H9 (cell line): ENCODE measurements at regions not wholly inside any gene's neighbourhood (a gene's known extent, or its start where the extent isn't known, plus 50 kb on each side); places are given as distances from the start of the nearest gene placed in this dataset.

Experiments
- DNase-seq: peaks from one replicate; pipeline ENCODE4 v3.0.0-alpha.2; 2017
- H2AFZ ChIP-seq: one replicate; pipeline ENCODE4 v1.6.1; 2013; ENCODE audit warnings: mild to moderate bottlenecking, low read length, control low read depth, moderate library complexity
- H2AK5ac ChIP-seq: 2 replicates; pipeline ENCODE4 v1.6.1; 2013; ENCODE audit warnings: low read length, control low read depth, mixed read lengths; ENCODE audit not compliant: insufficient read length
- H2BK120ac ChIP-seq: one replicate; pipeline ENCODE4 v1.6.1; 2013; ENCODE audit warnings: low read depth, mild to moderate bottlenecking, low read length, control low read depth, inconsistent platforms; ENCODE audit not compliant: poor library complexity, severe bottlenecking
- H2BK12ac ChIP-seq: 2 replicates; pipeline ENCODE4 v1.6.1; 2013; ENCODE audit warnings: low read length, control low read depth, mixed read lengths, low read depth; ENCODE audit not compliant: insufficient read length
- H2BK15ac ChIP-seq: 2 replicates; pipeline ENCODE4 v1.6.1; 2013; ENCODE audit warnings: low read depth, low read length, control low read depth
- H2BK20ac ChIP-seq: one replicate; pipeline ENCODE4 v1.6.1; 2013; ENCODE audit warnings: low read depth, mild to moderate bottlenecking, low read length, control low read depth, inconsistent platforms; ENCODE audit not compliant: poor library complexity, severe bottlenecking
- H2BK5ac ChIP-seq: 2 replicates; pipeline ENCODE4 v1.6.1; 2013; ENCODE audit warnings: low read length, control low read depth, mixed read lengths; ENCODE audit not compliant: insufficient read length
- H3K14ac ChIP-seq: 2 replicates; pipeline ENCODE4 v1.6.1; 2013; ENCODE audit warnings: low read length, control low read depth; ENCODE audit not compliant: insufficient read depth
- H3K18ac ChIP-seq: 2 replicates; pipeline ENCODE4 v1.6.1; 2013; ENCODE audit warnings: low read depth, mild to moderate bottlenecking, mixed read lengths, low read length, control low read depth; ENCODE audit not compliant: insufficient read length
- H3K23ac ChIP-seq: 2 replicates; pipeline ENCODE4 v1.6.1; 2013; ENCODE audit warnings: low read length, control low read depth, mixed read lengths, low read depth; ENCODE audit not compliant: insufficient read length
- H3K23me2 ChIP-seq: 2 replicates; pipeline ENCODE4 v1.6.1; 2013; ENCODE audit warnings: low read depth, mild to moderate bottlenecking, mixed read lengths, low read length, control low read depth; ENCODE audit not compliant: insufficient read length, poor library complexity, severe bottlenecking
- H3K27ac ChIP-seq: 2 replicates; pipeline ENCODE4 v1.5.1; 2013; ENCODE audit warnings: low read length, control low read depth, mixed read lengths, low read depth; ENCODE audit not compliant: insufficient read length
- H3K27me3 ChIP-seq: 2 replicates; pipeline ENCODE4 v1.6.1; 2013; ENCODE audit warnings: low read length, control low read depth, inconsistent platforms; ENCODE audit not compliant: insufficient read depth
- H3K4ac ChIP-seq: 2 replicates; pipeline ENCODE4 v1.6.1; 2013; ENCODE audit warnings: low read depth, mild to moderate bottlenecking, control low read depth, inconsistent platforms, low read length, moderate library complexity
- H3K4me1 ChIP-seq: 2 replicates; pipeline ENCODE4 v1.6.1; 2013; ENCODE audit warnings: low read length, control low read depth, inconsistent platforms; ENCODE audit not compliant: insufficient read depth
- H3K4me2 ChIP-seq: 2 replicates; pipeline ENCODE4 v1.6.1; 2013; ENCODE audit warnings: low read length, control low read depth, mixed read lengths; ENCODE audit not compliant: insufficient read length, insufficient read depth
- H3K56ac ChIP-seq: 2 replicates; pipeline ENCODE4 v1.6.1; 2013; ENCODE audit warnings: low read depth, mild to moderate bottlenecking, mixed read lengths, low read length, control low read depth; ENCODE audit not compliant: insufficient read length
- H3K79me1 ChIP-seq: 2 replicates; pipeline ENCODE4 v1.6.1; 2013; ENCODE audit warnings: low read depth, mild to moderate bottlenecking, moderate library complexity, low read length, control low read depth, inconsistent platforms; ENCODE audit not compliant: insufficient read depth, poor library complexity, severe bottlenecking
- H3K79me2 ChIP-seq: 2 replicates; pipeline ENCODE4 v1.6.1; 2013; ENCODE audit warnings: low read length, control low read depth, inconsistent platforms; ENCODE audit not compliant: insufficient read depth
- H3K9ac ChIP-seq: 2 replicates; pipeline ENCODE4 v1.6.1; 2013; ENCODE audit warnings: low read length, control low read depth, mixed read lengths; ENCODE audit not compliant: insufficient read length; ENCODE audit errors: extremely low read depth
- H3K9me3 ChIP-seq: one replicate; pipeline ENCODE4 v1.6.1; 2013; ENCODE audit warnings: low read depth, low read length, inconsistent platforms; ENCODE audit not compliant: control insufficient read depth
- H3T11ph ChIP-seq: one replicate; pipeline ENCODE4 v1.6.1; 2013; ENCODE audit warnings: mild to moderate bottlenecking, low read length, control low read depth, inconsistent platforms
- H4K20me1 ChIP-seq: one replicate; pipeline ENCODE4 v1.6.1; 2013; ENCODE audit not compliant: control insufficient read depth, insufficient read length, insufficient read depth
- H4K5ac ChIP-seq: 2 replicates; pipeline ENCODE4 v1.6.1; 2013; ENCODE audit warnings: low read depth, mild to moderate bottlenecking, mixed read lengths, low read length, control low read depth; ENCODE audit not compliant: insufficient read length
- H4K8ac ChIP-seq: replicated peaks from 2 replicates; pipeline ENCODE4 v1.6.1; 2013; ENCODE audit warnings: low read length, control low read depth, mixed read lengths, low read depth; ENCODE audit not compliant: insufficient read length
- H4K91ac ChIP-seq: 2 replicates; pipeline ENCODE4 v1.6.1; 2013; ENCODE audit warnings: low read depth, mild to moderate bottlenecking, moderate library complexity, mixed read lengths, low read length, control low read depth; ENCODE audit not compliant: insufficient read length
- H3K27ac Mint-ChIP-seq, 3 experiments: 2 replicates in 2 of 3; 3 replicates in 1 of 3; pipeline ENCODE4 v1.8.0; 2020 to 2021; ENCODE audit warnings: mixed read lengths in 3 of 3, mild to moderate bottlenecking in 1 of 3, moderate library complexity in 1 of 3
- H3K27me3 Mint-ChIP-seq: 2 replicates; pipeline ENCODE4 v1.8.0; 2021; ENCODE audit warnings: low read depth, mild to moderate bottlenecking, moderate library complexity, mixed read lengths
- H3K36me3 Mint-ChIP-seq, 3 experiments: 2 replicates in 2 of 3; 3 replicates in 1 of 3; pipeline ENCODE4 v1.8.0; 2020 to 2021; ENCODE audit warnings: low read depth in 3 of 3, mixed read lengths in 3 of 3; ENCODE audit not compliant: insufficient read depth in 1 of 3
- H3K4me1 Mint-ChIP-seq, 2 experiments: 2 replicates each; pipeline ENCODE4 v1.8.0; 2020; ENCODE audit warnings: mixed read lengths in 2 of 2
- H3K4me3 Mint-ChIP-seq, 2 experiments: 2 replicates in 1 of 2; 3 replicates in 1 of 2; pipeline ENCODE4 v1.8.0; 2020 to 2021; ENCODE audit warnings: mild to moderate bottlenecking in 2 of 2, mixed read lengths in 2 of 2, moderate library complexity in 1 of 2
- H3K9me3 Mint-ChIP-seq, 2 experiments: 2 replicates in 1 of 2; 3 replicates in 1 of 2; pipeline ENCODE4 v1.8.0; 2020; ENCODE audit warnings: mild to moderate bottlenecking in 2 of 2, mixed read lengths in 2 of 2, moderate library complexity in 1 of 2
- CTCF ChIP-seq: fragments of 200-600 bp; sonication (generic); conservative IDR thresholded peaks from 3 replicates; pipeline ENCODE4 v1.8.0; 2021; ENCODE audit warnings: antibody characterized with exemption, mild to moderate bottlenecking
- WGBS: extraction: QIAGEN DNeasy Blood & Tissue Kit; methylation state at CpG from one replicate; pipeline ENCODE4 v1.1.7; 2013; ENCODE audit warnings: missing lambda C conversion rate, low lambda C conversion rate, mixed read lengths; ENCODE audit not compliant: insufficient read length; ENCODE audit errors: extremely low coverage; 5-methylcytosine and 5-hydroxymethylcytosine counted together

- no peak overlapping the region for H3K4me2 ChIP-seq
- no peak overlapping the region for H2AFZ ChIP-seq
- H3K4me3 Mint-ChIP-seq, result no peak overlapping the region
- H2BK5ac ChIP-seq, result no peak overlapping the region
- H2BK20ac ChIP-seq, result no peak overlapping the region
- H3K9ac ChIP-seq, result no peak overlapping the region
- 0 out of 2 replicates have a peak, but pooled peaks cover 3% of the 10 kb centered on the region for H3K79me2 ChIP-seq
- H3K27ac ChIP-seq, result no peak overlapping the region
- H3K14ac ChIP-seq, result no peak overlapping the region
- H2BK12ac ChIP-seq, result no peak overlapping the region
- H3K9me3 Mint-ChIP-seq, result no peaks in the 10 kb centered on the region
- H3K9me3 ChIP-seq, result no peaks in the 10 kb centered on the region
- H3K4ac ChIP-seq, result no peak overlapping the region
- no peaks in the 10 kb centered on the region for H4K20me1 ChIP-seq
- H3K36me3 Mint-ChIP-seq, result no peaks in the 10 kb centered on the region
- H3K23ac ChIP-seq, result no peak overlapping the region
- WGBS, result no CpG with 5 or more reads among the region's 1 CpG
- peaks cover 7% of the 10 kb centered on the region in 2 experiments for H3K4me1 Mint-ChIP-seq
- no peak overlapping the region for H4K91ac ChIP-seq
- H2AK5ac ChIP-seq, result no peak overlapping the region
- no peaks in the 10 kb centered on the region for H3K79me1 ChIP-seq
- H3K4me1 ChIP-seq, result no peaks in the 10 kb centered on the region
- H3T11ph ChIP-seq, result no peak overlapping the region
- H3K23me2 ChIP-seq, result no peaks in the 10 kb centered on the region
- H2BK15ac ChIP-seq, result no peak overlapping the region
- no peak overlapping the region for H2BK120ac ChIP-seq
- no peak for TF ChIP-seq CTCF
- no peaks in the 10 kb centered on the region for H3K27me3 ChIP-seq
- H3K27me3 Mint-ChIP-seq, result no peaks in the 10 kb centered on the region; the same call in 1 of the 2 replicates
- DNase-seq, result no peak
- H4K8ac ChIP-seq, result no peak overlapping the region
- H3K18ac ChIP-seq, result no peak overlapping the region
- H4K5ac ChIP-seq, result no peak overlapping the region
- no peak overlapping the region for H3K56ac ChIP-seq
- H3K27ac Mint-ChIP-seq, result no peak overlapping the region
Measured at GRCh38 chr9:109857336-109857735, 77.3 kb downstream of the PALM2AKAP2 start.
